Esophagus muscularis mucosa (tissue), 4 donors: ENCODE measurements at regions not wholly inside any gene's neighbourhood (a gene's known extent, or its start where the extent isn't known, plus 50 kb on each side); places are given as distances from the start of the nearest gene placed in this dataset.

ENCODE experiments used
- DNase-seq: peaks from one replicate; pipeline ENCODE4 v3.0.0-alpha.2; 2017; ENCODE audit errors: extremely low spot score
- H3K27ac ChIP-seq, 4 donors: fragments of 200-600 bp; sonication (generic); replicated peaks in 1 of 4; 1 replicate in 3 of 4; 2 replicates in 1 of 4; pipeline ENCODE4 v1.5.1; 2016 to 2019; ENCODE audit warnings: mild to moderate bottlenecking in 1 of 4
- H3K27me3 ChIP-seq, 4 donors: fragments of 200-600 bp; sonication (generic); one replicate each; pipeline versions ENCODE4 v1.5.1 to v1.6.0; 2016 to 2019
- H3K36me3 ChIP-seq, 4 donors: fragments of 200-600 bp; sonication (generic); one replicate each; pipeline ENCODE4 v1.5.1; 2016 to 2019
- H3K4me1 ChIP-seq, 4 donors: fragments of 200-600 bp; sonication (generic); one replicate each; pipeline ENCODE4 v1.5.1; 2016 to 2019
- H3K4me3 ChIP-seq, 4 donors: fragments of 200-600 bp; sonication (generic); 1 replicate in 2 of 4; 2 replicates in 2 of 4; pipeline ENCODE4 v1.5.1; 2016 to 2019; ENCODE audit warnings: mild to moderate bottlenecking in 4 of 4, moderate library complexity in 1 of 4
- H3K9me3 ChIP-seq, 4 donors: fragments of 200-600 bp; sonication (generic); 1 replicate in 3 of 4; 2 replicates in 1 of 4; pipeline ENCODE4 v1.5.1; 2016 to 2019
- EP300 ChIP-seq: sonication (generic); formaldehyde crosslinking; IDR thresholded peaks from one replicate; pipeline ENCODE4 v1.6.1; 2017; ENCODE audit warnings: antibody characterized with exemption
- POLR2A ChIP-seq: fragments of 450-650 bp; IDR thresholded peaks from one replicate; pipeline ENCODE4 v1.6.1; 2017; ENCODE audit warnings: antibody characterized with exemption, moderate library complexity, mild to moderate bottlenecking, low read depth
- POLR2AphosphoS5 ChIP-seq, 2 donors: sonication (generic); formaldehyde crosslinking; IDR thresholded peaks; one replicate each; pipeline ENCODE4 v1.6.1; 2017; ENCODE audit warnings: antibody characterized with exemption in 2 of 2
- WGBS: methylation state at CpG from one replicate; pipeline ENCODE4 v1.1.5; 2018; 5-methylcytosine and 5-hydroxymethylcytosine counted together
- intact Hi-C: fragments of 100-400 bp; cut with DNase I; formaldehyde crosslinking; loops from one replicate; pipeline ENCODE4 v1.15.1; 2023
- TF ChIP-seq, protein P1 (sequence below), 3 experiments: fragments of 200-600 bp in 2 of 3; fragments of 450-650 bp in 1 of 3; sonication (generic) in 2 of 3; IDR thresholded peaks; one replicate each; pipeline ENCODE4 v1.5.1; 2017 to 2019; ENCODE audit warnings: antibody characterized with exemption in 3 of 3, mild to moderate bottlenecking in 2 of 3, moderate library complexity in 1 of 3

DNA sequence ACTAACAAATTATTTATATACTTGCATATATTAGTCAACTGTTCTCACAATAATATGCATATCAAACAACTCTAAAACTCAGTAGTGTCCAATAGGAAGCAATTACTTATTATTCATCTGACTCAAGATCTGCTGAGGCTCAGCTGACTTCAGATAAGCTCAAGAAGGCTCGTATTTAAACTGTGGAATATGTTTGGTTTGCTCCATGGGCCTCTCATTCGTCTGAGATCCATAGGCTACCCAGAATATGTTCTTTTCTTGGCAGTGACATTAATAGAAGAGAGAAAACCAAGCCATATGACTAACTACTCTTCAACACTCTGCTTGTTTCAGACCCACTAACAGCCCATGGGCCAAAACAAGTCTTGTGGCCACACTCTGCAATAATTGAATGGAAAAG, 107.7 kb upstream of the MAP2 start:
- TF ChIP-seq POLR2A (no peak), POLR2AphosphoS5 (IDR thresholded peaks at IDR 0.05) (no peak)
- TF ChIP-seq, protein P1, sequence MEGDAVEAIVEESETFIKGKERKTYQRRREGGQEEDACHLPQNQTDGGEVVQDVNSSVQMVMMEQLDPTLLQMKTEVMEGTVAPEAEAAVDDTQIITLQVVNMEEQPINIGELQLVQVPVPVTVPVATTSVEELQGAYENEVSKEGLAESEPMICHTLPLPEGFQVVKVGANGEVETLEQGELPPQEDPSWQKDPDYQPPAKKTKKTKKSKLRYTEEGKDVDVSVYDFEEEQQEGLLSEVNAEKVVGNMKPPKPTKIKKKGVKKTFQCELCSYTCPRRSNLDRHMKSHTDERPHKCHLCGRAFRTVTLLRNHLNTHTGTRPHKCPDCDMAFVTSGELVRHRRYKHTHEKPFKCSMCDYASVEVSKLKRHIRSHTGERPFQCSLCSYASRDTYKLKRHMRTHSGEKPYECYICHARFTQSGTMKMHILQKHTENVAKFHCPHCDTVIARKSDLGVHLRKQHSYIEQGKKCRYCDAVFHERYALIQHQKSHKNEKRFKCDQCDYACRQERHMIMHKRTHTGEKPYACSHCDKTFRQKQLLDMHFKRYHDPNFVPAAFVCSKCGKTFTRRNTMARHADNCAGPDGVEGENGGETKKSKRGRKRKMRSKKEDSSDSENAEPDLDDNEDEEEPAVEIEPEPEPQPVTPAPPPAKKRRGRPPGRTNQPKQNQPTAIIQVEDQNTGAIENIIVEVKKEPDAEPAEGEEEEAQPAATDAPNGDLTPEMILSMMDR (IDR thresholded peaks at IDR 0.05), result no peak
- DNase-seq, result no peak
- no peaks in the 10 kb centered on the region for H3K27me3 ChIP-seq
- no peak overlapping the region for H3K27ac ChIP-seq
- 57% methylated on average over 2 of the region's 2 CpGs for WGBS
- H3K36me3 ChIP-seq, result no peaks in the 10 kb centered on the region
- intact Hi-C loops, result no loop called here
- H3K4me1 ChIP-seq, result no peaks in the 10 kb centered on the region
- H3K9me3 ChIP-seq, result no peaks in the 10 kb centered on the region
- no peak overlapping the region for H3K4me3 ChIP-seq

DNA sequence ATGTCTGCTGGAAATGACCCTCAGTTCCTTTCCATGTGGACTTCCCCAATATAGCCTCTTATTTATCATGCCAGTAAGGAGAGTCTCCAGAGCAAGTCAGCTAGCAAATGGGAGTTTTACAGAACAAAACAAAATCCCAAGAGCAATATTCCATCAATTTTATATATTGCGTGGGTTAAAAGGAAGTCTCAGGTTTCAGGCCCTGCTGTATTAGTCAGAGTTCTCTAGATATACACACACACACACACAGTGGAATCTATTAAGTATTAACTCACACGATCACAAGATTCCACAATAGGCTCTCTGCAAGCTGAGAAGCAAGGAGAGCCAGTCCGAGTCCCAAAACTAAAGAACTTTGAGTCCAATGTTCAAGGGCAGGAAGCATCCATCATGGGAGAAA, 102.8 kb upstream of the MAP2 start:
- H3K27me3 ChIP-seq, result no peaks in the 10 kb centered on the region
- TF ChIP-seq, protein P1 (IDR thresholded peaks at IDR 0.05), result no peak
- TF ChIP-seq EP300 (no peak), POLR2A (no peak), POLR2AphosphoS5 (IDR thresholded peaks at IDR 0.05) (no peak)
- no peaks in the 10 kb centered on the region for H3K9me3 ChIP-seq
- intact Hi-C loops, result no loop called here
- no peaks in the 10 kb centered on the region for H3K36me3 ChIP-seq
- H3K4me3 ChIP-seq, result no peak overlapping the region
- 78% methylated on average over 3 of the region's 3 CpGs for WGBS
- H3K4me1 ChIP-seq, result no peaks in the 10 kb centered on the region
- DNase-seq, result no peak
- H3K27ac ChIP-seq, result no peak overlapping the region

DNA sequence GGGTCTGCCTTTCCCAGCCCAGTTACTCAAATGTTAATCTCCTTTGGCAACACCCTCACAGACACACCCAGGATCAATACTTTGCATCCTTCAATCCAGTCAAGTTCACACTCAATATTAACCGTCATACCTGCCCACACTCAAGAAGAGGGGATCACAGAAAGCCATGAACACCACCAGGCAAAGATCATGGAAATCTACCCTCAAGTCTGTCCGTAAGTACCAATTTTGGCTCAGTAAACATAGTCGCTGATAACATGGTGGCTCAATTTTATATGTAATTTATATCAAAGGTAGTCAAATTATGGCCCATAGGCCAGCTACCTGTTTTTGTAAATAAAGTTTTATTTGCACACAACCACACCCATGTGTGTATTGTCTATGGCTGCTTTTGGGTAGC, 102.3 kb upstream of the MAP2 start:
- intact Hi-C loops, result no loop called here
- Histone ChIP-seq H3K9me3 (no peaks in the 10 kb centered on the region), H3K27me3 (no peaks in the 10 kb centered on the region), H3K4me1 (no peaks in the 10 kb centered on the region), H3K4me3 (no peak overlapping the region), H3K27ac (no peak overlapping the region), H3K36me3 (no peaks in the 10 kb centered on the region)
- DNase-seq, result no peak
- TF ChIP-seq POLR2A (no peak), POLR2AphosphoS5 (IDR thresholded peaks at IDR 0.05) (no peak), EP300 (no peak)
- TF ChIP-seq, protein P1 (IDR thresholded peaks at IDR 0.05), result no peak
- WGBS, result 90% methylated on average over 3 of the region's 3 CpGs

DNA sequence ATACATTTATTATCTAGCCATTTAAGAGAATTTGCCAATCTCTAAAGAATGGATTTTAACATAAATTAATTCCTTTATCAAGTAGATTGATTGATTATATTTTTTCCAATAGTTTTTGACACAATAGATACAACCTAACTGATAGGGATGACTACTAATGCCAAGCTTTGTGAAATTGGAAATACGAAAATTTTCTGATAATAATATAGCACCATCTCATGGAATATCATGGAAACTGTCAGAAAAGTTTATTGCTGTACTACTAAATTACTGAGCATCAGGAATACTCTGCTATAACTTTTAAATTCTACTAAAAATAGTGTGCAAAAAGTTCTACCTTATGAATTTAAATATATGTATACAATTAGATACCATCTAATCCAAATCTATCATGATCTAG, 101.8 kb upstream of the MAP2 start:
- no peak overlapping the region for H3K4me3 ChIP-seq
- no peaks in the 10 kb centered on the region for H3K36me3 ChIP-seq
- no peak overlapping the region for H3K27ac ChIP-seq
- no peak for DNase-seq
- intact Hi-C loops, result no loop called here
- TF ChIP-seq POLR2A, result no peak
- no peak for TF ChIP-seq EP300
- TF ChIP-seq POLR2AphosphoS5 (IDR thresholded peaks at IDR 0.05), result no peak
- TF ChIP-seq, protein P1 (IDR thresholded peaks at IDR 0.05), result no peak
- no peaks in the 10 kb centered on the region for H3K4me1 ChIP-seq
- 62% methylated on average over 1 of the region's 1 CpG for WGBS
- H3K27me3 ChIP-seq, result no peaks in the 10 kb centered on the region
- H3K9me3 ChIP-seq, result no peaks in the 10 kb centered on the region

DNA sequence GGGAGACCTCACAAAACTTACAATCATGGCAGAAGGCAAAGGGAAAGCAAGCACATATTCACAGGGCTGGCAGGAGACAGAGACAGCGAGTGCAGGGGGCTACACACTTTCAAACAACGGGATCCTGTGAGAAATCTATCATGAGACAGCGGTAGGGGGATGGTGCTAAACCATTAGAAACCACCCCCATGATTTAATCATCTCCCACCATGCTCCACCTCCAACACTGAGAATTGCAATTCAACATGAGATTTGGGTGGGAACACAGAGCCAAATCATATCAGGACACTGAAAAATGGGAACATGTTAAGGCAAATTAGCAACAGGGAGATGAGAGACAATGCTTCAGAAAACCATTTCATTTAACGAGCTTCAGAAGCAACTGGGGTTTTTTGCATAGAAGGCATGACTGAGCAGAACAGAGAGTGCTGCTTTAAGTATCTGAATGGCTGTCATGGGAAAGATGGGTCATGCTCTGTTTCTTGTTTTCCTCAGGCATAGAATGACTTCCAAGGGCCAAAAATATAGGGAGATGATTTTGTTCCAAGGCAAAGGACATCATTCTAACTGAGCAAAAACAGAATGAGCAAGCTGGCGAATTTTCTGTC, 100.8 kb upstream of the MAP2 start:
- no peak overlapping the region for H3K27ac ChIP-seq
- DNase-seq, result no peak
- intact Hi-C loops, result no loop called here
- H3K4me1 ChIP-seq, result no peaks in the 10 kb centered on the region
- no peaks in the 10 kb centered on the region for H3K27me3 ChIP-seq
- H3K36me3 ChIP-seq, result no peaks in the 10 kb centered on the region
- H3K9me3 ChIP-seq, result no peaks in the 10 kb centered on the region
- WGBS, result 72% methylated on average over 5 of the region's 5 CpGs
- no peak for TF ChIP-seq EP300
- TF ChIP-seq POLR2AphosphoS5 (IDR thresholded peaks at IDR 0.05), result no peak
- no peak for TF ChIP-seq POLR2A
- TF ChIP-seq, protein P1 (IDR thresholded peaks at IDR 0.05), result no peak
- no peak overlapping the region for H3K4me3 ChIP-seq
